ENCODE measurements at regions not wholly inside any gene's neighbourhood (a gene's known extent, or its start where the extent isn't known, plus 50 kb on each side); places are given as distances from the start of the nearest gene placed in this dataset.

DNA sequence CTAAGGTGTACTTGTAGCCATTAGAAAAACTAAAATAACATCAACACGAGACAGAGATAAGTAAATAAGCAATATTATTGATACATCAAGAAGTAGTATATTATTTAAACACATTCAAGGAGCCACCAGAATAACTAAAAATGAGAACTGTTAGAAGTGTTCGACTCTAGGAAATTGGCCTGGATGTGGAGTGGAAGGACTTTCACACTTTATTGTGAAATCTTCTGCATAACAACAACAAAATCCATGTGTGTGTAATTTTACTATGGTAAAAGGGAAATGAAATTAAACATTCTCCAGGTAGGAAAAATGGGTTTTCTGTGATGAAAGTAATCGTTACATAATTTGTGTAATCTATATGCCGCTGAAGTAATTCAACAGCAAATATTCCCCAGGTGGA is 96.3 kb upstream of the RNF152 start:
- DNase-seq (ENCODE audit: extremely low read depth in 1 of 11, low read depth in 9 of 11, low spot score in 4 of 11), result no peak

DNA sequence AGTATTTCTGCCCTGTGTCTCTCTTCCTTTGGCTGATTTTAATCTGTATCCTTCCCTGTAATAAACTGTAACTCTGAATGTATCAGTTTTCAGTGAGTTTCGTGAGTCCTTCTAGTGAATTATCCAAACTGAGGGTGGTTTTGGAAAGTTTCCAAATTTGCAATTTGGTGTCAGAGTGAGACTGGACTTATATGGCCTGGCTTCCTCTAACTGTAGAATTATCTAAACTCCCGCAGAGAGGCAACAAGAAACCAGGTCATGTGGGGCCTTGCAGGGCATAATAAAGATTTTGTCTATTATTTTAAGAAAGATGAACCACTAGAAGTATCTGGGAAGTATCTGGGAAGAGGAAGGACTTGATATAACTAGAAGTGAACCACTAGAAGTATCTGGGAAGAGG is 95.3 kb upstream of the RNF152 start:
- DNase-seq (ENCODE audit: extremely low read depth in 1 of 11, low read depth in 9 of 11, low spot score in 4 of 11), result no peak

DNA sequence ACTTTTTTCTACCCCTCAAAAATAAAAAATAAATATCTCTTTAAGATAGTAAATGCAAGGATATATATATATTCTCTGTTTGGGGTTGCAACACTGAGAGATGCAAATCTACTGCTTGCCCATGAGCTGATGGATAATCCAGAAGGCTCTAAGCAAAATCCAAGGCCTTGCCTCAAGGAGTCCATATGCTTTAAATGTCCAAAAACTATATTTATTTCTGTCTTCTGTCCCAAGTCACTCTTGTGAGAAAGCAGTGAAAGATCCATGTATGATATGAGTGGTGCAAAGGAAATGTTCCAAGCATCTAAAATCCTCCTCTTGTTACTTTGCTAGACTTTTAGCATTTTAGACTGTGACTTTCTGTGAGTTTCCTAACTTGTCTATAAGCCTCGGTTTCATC is 92.9 kb upstream of the RNF152 start:
- no peak for DNase-seq (ENCODE audit: extremely low read depth in 1 of 11, low read depth in 9 of 11, low spot score in 4 of 11)

- DNase-seq (ENCODE audit: extremely low read depth in 1 of 11, low read depth in 9 of 11, low spot score in 4 of 11), result no peak
Measured at GRCh38 chr18:61984349-61984748, 91.5 kb upstream of the RNF152 start.

GRCh38 chr18:61982475-61982874 is 89.7 kb upstream of the RNF152 start:
- DNase-seq (ENCODE audit: extremely low read depth in 1 of 11, low read depth in 9 of 11, low spot score in 4 of 11), result no peak

DNA sequence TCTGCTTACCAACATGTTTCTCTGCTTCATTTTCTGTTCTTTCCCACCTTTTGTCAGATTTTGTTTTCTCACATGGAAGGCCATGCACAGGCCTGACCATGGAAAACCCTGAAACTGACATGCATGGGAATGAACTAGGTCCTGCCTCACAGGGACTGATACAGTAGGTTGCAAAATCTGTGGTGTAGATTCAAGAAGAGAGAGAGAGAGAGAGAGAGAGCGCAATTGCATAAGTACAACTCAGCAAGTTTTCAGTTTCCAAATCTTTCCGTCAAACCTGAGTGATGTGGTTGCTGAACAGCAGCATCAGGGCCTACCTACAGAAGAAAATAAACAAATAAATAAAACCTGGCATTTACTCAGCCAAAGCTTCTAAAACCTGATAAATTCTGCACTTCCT is 87.5 kb upstream of the RNF152 start:
- DNase-seq (ENCODE audit: extremely low read depth in 1 of 11, low read depth in 9 of 11, low spot score in 4 of 11), result no peak

- DNase-seq (ENCODE audit: extremely low read depth in 1 of 11, low read depth in 9 of 11, low spot score in 4 of 11), result no peak
Measured at GRCh38 chr18:61975526-61976326, 82.9 kb upstream of the RNF152 start.

GRCh38 chr18:61973273-61974115 is 80.7 kb upstream of the RNF152 start:
- DNase-seq (ENCODE audit: extremely low read depth in 1 of 11, low read depth in 9 of 11, low spot score in 4 of 11), result no peak

DNA sequence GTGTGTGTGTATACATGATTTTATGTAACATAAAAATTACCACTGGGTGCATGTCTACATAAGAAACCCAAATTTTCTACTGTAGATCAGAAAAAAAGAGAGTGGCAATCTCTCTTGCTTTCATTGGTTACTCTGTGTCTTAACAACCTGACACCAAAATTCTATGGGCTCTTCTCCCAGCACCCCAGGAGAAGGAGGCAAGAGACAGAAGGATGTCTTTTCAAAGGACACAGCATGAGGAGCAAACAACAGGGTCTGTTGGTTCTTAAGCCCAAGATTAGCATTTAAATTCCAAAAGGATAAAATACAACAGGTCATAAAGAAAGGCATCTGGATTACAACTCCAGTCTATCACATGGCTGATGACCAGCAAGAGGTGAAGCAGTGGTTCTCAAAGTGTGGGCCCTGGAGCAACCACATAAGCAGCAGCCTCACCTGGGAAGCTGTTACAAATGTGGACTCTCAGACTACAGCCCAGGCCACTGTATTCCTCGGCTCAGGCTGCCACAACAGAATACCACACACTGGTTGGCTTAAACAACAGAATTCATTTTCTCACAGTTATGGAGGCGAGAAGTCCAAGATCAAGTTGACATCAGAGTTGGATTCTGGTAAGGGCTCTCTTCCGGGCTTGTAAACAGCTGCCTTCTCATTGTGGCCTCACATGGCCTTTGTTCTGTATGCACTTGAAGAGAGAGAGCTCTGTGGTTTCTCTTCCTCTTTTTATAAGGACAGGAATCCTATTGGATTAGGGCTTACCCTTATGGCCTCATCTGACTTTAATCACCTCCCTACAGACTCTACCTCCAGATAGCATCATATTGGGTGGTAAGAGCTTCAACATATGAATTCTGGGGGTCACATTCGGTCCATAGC is 79.8 kb upstream of the RNF152 start:
- DNase-seq (ENCODE audit: extremely low read depth in 1 of 11, low read depth in 9 of 11, low spot score in 4 of 11), result no peak

- DNase-seq (ENCODE audit: extremely low read depth in 1 of 11, low read depth in 9 of 11, low spot score in 4 of 11), result no peak
Measured at GRCh38 chr18:61967252-61967891, 74.6 kb upstream of the RNF152 start.

DNA sequence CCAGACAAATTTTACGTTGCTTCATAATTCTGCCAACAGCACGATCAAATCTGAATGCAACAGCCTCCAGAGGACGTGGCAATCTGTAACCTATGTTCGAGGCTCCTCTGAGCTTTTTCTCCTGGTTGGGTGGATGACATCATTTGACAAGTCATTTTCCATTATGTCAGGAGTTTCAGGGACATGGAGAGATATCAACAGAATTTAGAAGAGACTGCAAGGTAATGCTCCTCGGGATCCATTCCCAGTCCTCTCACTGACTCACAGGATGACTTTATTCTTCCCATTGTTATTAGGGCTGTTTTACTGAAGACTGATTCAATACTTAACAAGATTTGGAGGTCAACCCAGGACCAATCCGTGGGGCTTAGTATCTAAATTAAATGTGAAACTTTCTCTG is 72.5 kb upstream of the RNF152 start:
- DNase-seq (ENCODE audit: extremely low read depth in 1 of 11, low read depth in 9 of 11, low spot score in 4 of 11), result no peak

GRCh38 chr18:61964616-61965015 is 71.8 kb upstream of the RNF152 start:
- no peak for DNase-seq (ENCODE audit: extremely low read depth in 1 of 11, low read depth in 9 of 11, low spot score in 4 of 11)

DNA sequence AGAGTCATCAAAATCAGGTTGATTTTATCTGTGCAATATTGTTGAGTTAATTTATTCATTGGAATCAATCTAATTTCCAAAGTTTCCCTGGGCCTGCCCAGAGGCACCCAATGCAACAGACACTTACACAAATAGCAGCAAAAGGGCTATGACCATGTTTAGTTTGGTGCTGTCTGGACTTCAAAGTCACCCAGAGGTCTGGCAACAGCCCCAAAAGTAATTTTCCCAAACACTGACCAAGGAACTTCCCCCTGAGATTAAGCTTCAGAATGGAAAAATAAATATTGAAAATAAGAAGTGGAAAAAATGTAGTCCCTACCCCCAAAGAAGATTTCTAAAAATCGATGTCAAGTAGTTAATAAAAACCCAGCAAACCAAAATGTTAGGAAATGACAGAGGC is 70.9 kb upstream of the RNF152 start:
- DNase-seq (ENCODE audit: extremely low read depth in 1 of 11, low read depth in 9 of 11, low spot score in 4 of 11), result no peak

GRCh38 chr18:61957801-61958516 is 65.2 kb upstream of the RNF152 start:
- DNase-seq (ENCODE audit: extremely low read depth in 1 of 11, low read depth in 9 of 11, low spot score in 4 of 11), result no peak

DNA sequence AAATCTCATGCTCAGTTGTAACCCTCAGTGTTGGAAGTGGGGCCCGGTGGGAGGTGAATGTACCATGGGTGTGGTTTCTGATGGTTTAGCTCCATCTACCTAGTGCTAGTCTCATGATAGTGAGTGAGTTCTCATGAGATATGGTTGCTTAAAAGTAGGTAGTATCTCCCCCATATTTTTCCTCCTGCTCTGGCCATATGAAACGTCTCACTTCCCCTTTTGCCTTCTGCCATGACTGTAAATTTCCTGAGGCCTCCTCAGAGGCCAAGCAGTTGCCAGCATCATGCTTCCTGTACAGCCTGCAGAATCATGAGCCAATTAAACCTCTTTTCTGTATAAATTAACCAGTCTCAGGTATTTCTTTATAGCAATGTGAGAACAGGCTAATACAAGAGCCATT is 62.8 kb upstream of the RNF152 start:
- no peak for DNase-seq (ENCODE audit: extremely low read depth in 1 of 11, low read depth in 9 of 11, low spot score in 4 of 11)

DNA sequence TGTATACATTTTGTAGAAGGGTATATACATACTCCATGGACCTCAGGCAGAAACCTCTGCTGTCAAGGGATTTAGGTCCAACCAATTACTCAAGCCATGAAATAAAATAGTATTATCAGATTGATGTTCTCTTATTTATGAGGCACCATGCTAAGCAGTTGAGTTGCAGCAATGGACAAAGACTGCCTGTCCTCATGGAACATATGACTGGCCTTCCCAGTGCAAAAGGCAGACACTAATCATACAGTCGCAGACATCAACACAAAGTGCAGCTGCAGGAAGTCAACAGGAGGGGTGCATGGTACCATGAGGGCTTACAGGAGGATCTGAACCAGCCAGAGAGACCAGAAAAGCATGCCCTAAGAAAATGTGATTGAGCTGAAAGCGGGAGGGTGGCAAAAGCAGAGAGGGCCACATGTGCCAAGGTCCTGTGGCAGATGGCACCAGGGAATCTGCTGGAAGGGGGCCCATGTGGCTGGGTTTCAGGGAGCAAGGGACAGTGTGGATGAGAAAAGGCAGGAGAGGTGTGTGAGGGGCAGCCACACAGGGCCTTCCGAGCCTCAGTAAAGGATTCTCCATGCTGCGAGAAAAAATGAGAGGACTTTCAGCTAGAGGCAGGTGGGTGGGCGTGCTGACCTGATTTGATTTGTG is 61.4 kb upstream of the RNF152 start:
- no peak for DNase-seq (ENCODE audit: extremely low read depth in 1 of 11, low read depth in 9 of 11, low spot score in 4 of 11)

GRCh38 chr18:61953641-61954040 is 60.8 kb upstream of the RNF152 start:
- DNase-seq (ENCODE audit: extremely low read depth in 1 of 11, low read depth in 9 of 11, low spot score in 4 of 11), result no peak

GRCh38 chr18:61953161-61953560 is 60.4 kb upstream of the RNF152 start:
- DNase-seq (ENCODE audit: extremely low read depth in 1 of 11, low read depth in 9 of 11, low spot score in 4 of 11), result no peak

Data from renal cortex interstitium (tissue), 11 donors.